Neural cell (in vitro differentiated cells): ENCODE measurements at regions not wholly inside any gene's neighbourhood (a gene's known extent, or its start where the extent isn't known, plus 50 kb on each side); places are given as distances from the start of the nearest gene placed in this dataset.

ENCODE experiments used
- H2AFZ ChIP-seq: fragments of 200-600, 300-800 bp; sonication (generic), shearing (Covaris generic); 2 replicates; pipeline ENCODE4 v1.6.0; 2014; ENCODE audit warnings: low read depth, mild to moderate bottlenecking, antibody characterized with exemption, low read length, moderate library complexity
- H3F3A ChIP-seq: fragments of 200-600 bp; shearing (Covaris generic); 2 replicates; pipeline ENCODE4 v1.6.1; 2016; ENCODE audit warnings: mild to moderate bottlenecking, moderate library complexity, mixed read lengths, antibody characterized with exemption, low read length; ENCODE audit not compliant: insufficient read depth, poor library complexity, severe bottlenecking
- H3K27ac ChIP-seq: fragments of 200-600, 300-800 bp; sonication (generic), shearing (Covaris generic); 2 replicates; pipeline ENCODE4 v1.5.1; 2014; ENCODE audit warnings: mild to moderate bottlenecking, low read length, moderate library complexity
- H3K27me3 ChIP-seq: fragments of 300-800, 200-600 bp; sonication (generic), shearing (Covaris generic); 2 replicates; pipeline ENCODE4 v1.6.0; 2014; ENCODE audit warnings: mild to moderate bottlenecking, low read depth, low read length, moderate library complexity; ENCODE audit not compliant: insufficient read depth
- H3K36me3 ChIP-seq: fragments of 300-800, 200-600 bp; sonication (generic), shearing (Covaris generic); 2 replicates; pipeline ENCODE4 v1.5.1; 2014; ENCODE audit warnings: mild to moderate bottlenecking, antibody characterized with exemption, low read length, moderate library complexity; ENCODE audit not compliant: insufficient read depth
- H3K4me2 ChIP-seq: fragments of 300-800, 200-600 bp; sonication (generic), shearing (Covaris generic); 2 replicates; pipeline ENCODE4 v1.6.0; 2014; ENCODE audit warnings: mild to moderate bottlenecking, low read length
- H3K4me3 ChIP-seq: fragments of 300-800, 200-600 bp; sonication (generic), shearing (Covaris generic); 2 replicates; pipeline ENCODE4 v1.5.1; 2014; ENCODE audit warnings: mild to moderate bottlenecking, low read length, moderate library complexity
- H3K79me2 ChIP-seq: fragments of 200-600 bp; shearing (Covaris generic); replicated peaks from 2 replicates; pipeline ENCODE4 v1.6.0; 2014; ENCODE audit warnings: mild to moderate bottlenecking, low read length, moderate library complexity; ENCODE audit not compliant: insufficient read depth
- H3K9ac ChIP-seq: fragments of 300-800, 200-600 bp; sonication (generic), shearing (Covaris generic); 2 replicates; pipeline ENCODE4 v1.6.1; 2016; ENCODE audit warnings: mild to moderate bottlenecking, low read length, mixed read lengths
- H3K9me2 ChIP-seq: fragments of 200-600 bp; shearing (Covaris generic); 2 replicates; pipeline ENCODE4 v1.6.1; 2016; ENCODE audit warnings: mild to moderate bottlenecking, low read length, mixed read lengths; ENCODE audit not compliant: insufficient read depth
- H3K9me3 ChIP-seq: fragments of 200-600, 300-800 bp; sonication (generic), shearing (Covaris generic); 2 replicates; pipeline ENCODE4 v1.6.1; 2016; ENCODE audit warnings: mild to moderate bottlenecking, mixed run types, low read length, moderate library complexity, mixed read lengths
- H4K20me1 ChIP-seq: fragments of 200-600 bp; shearing (Covaris generic); 2 replicates; pipeline ENCODE4 v1.6.1; 2016; ENCODE audit warnings: mild to moderate bottlenecking, mixed run types; ENCODE audit not compliant: insufficient read depth
- CTCF ChIP-seq: fragments of 450-650 bp; IDR thresholded peaks from 2 replicates; pipeline ENCODE4 v1.5.1; 2014; ENCODE audit warnings: antibody characterized with exemption, mild to moderate bottlenecking, moderate library complexity; ENCODE audit not compliant: poor library complexity, severe bottlenecking
- EP300 ChIP-seq: fragments of 450-650 bp; conservative IDR thresholded peaks from 2 replicates; pipeline ENCODE4 v1.6.1; 2014; ENCODE audit warnings: antibody characterized with exemption, mild to moderate bottlenecking, moderate library complexity; ENCODE audit not compliant: poor library complexity, severe bottlenecking
- EZH2 ChIP-seq: fragments of 200-600, 300-800 bp; shearing (Covaris generic), sonication (generic); IDR thresholded peaks from 2 replicates; pipeline ENCODE4 v1.6.1; 2014; ENCODE audit warnings: antibody characterized with exemption, low read length, borderline replicate concordance, mild to moderate bottlenecking; ENCODE audit not compliant: insufficient read depth, poor library complexity, severe bottlenecking
- MXI1 ChIP-seq: fragments of 450-650 bp; conservative IDR thresholded peaks from 2 replicates; pipeline ENCODE4 v1.6.1; 2014; ENCODE audit warnings: antibody characterized with exemption, mild to moderate bottlenecking; ENCODE audit not compliant: poor library complexity, severe bottlenecking
- POLR2AphosphoS5 ChIP-seq: IDR thresholded peaks from 2 replicates; pipeline ENCODE4 v1.6.1; 2012
- RAD21 ChIP-seq: fragments of 450-650 bp; conservative IDR thresholded peaks from 2 replicates; pipeline ENCODE4 v1.6.1; 2014; ENCODE audit warnings: antibody characterized with exemption, mild to moderate bottlenecking, moderate library complexity
- REST ChIP-seq: IDR thresholded peaks from 2 replicates; pipeline ENCODE4 v1.6.1; 2012; ENCODE audit warnings: borderline replicate concordance
- SMC3 ChIP-seq: fragments of 450-650 bp; conservative IDR thresholded peaks from 2 replicates; pipeline ENCODE4 v1.6.1; 2014; ENCODE audit warnings: antibody characterized with exemption, mild to moderate bottlenecking, moderate library complexity; ENCODE audit not compliant: poor library complexity
- TAF1 ChIP-seq: IDR thresholded peaks from 2 replicates; pipeline ENCODE4 v1.6.1; 2012; ENCODE audit warnings: low read depth

GRCh38 chr11:33488971-33489370 is 211.7 kb downstream of the C11orf91 start:
- no peaks in the 10 kb centered on the region for H3K9me3 ChIP-seq

GRCh38 chr11:33480626-33481025 is 220.0 kb downstream of the C11orf91 start:
- Histone ChIP-seq H4K20me1 (no peaks in the 10 kb centered on the region), H3K9ac (no peak overlapping the region), H3K4me2 (no peak overlapping the region), H3K27me3 (no peaks in the 10 kb centered on the region), H3K4me3 (no peak overlapping the region), H3K9me3 (no peaks in the 10 kb centered on the region), H2AFZ (no peak overlapping the region), H3K9me2 (no peaks in the 10 kb centered on the region), H3K36me3 (no peaks in the 10 kb centered on the region), H3K27ac (no peak overlapping the region), H3K79me2 (peaks cover 7% of the 10 kb centered on the region), H3F3A (no peaks in the 10 kb centered on the region)
- TF ChIP-seq REST: no peak
- no peak for TF ChIP-seq TAF1
- TF ChIP-seq CTCF: no peak
- no peak for TF ChIP-seq RAD21
- no peak for TF ChIP-seq EZH2

More at GRCh38 chr11:33488971-33489370, 211.7 kb downstream of the C11orf91 start:
- H2AFZ ChIP-seq: no peak overlapping the region
- no peak overlapping the region for H3K9ac ChIP-seq
- H3K9me2 ChIP-seq: no peaks in the 10 kb centered on the region
- TF ChIP-seq RAD21: no peak
- no peaks in the 10 kb centered on the region for H3K27me3 ChIP-seq
- no peaks in the 10 kb centered on the region for H3F3A ChIP-seq
- H3K4me2 ChIP-seq: no peak overlapping the region
- no peak overlapping the region for H3K27ac ChIP-seq
- no peaks in the 10 kb centered on the region for H3K36me3 ChIP-seq
- no peaks in the 10 kb centered on the region for H4K20me1 ChIP-seq
- H3K79me2 ChIP-seq: no peaks in the 10 kb centered on the region
- H3K4me3 ChIP-seq: no peak overlapping the region

- Histone ChIP-seq H3K27ac (no peak overlapping the region), H3K27me3 (no peaks in the 10 kb centered on the region), H3K9ac (no peak overlapping the region), H3K9me3 (no peaks in the 10 kb centered on the region), H3K9me2 (no peaks in the 10 kb centered on the region), H4K20me1 (no peaks in the 10 kb centered on the region), H3F3A (no peaks in the 10 kb centered on the region), H3K79me2 (peaks cover 7% of the 10 kb centered on the region), H2AFZ (no peak overlapping the region), H3K4me2 (no peak overlapping the region), H3K36me3 (no peaks in the 10 kb centered on the region), H3K4me3 (no peak overlapping the region)
- TF ChIP-seq SMC3: no peak
- TF ChIP-seq TAF1: no peak
- TF ChIP-seq EZH2: no peak
- no peak for TF ChIP-seq RAD21
- no peak for TF ChIP-seq EP300
- no peak for TF ChIP-seq REST
- no peak for TF ChIP-seq MXI1
- no peak for TF ChIP-seq CTCF
- TF ChIP-seq POLR2AphosphoS5: no peak
These were observed 221.4 kb downstream of the C11orf91 start for GRCh38 chr11:33479231-33479630.
